GM19238 (cell line): ENCODE measurements at regions not wholly inside any gene's neighbourhood (a gene's known extent, or its start where the extent isn't known, plus 50 kb on each side); places are given as distances from the start of the nearest gene placed in this dataset.

Experiments used
- DNase-seq: peaks from one replicate; pipeline ENCODE4 v3.0.0; 2011; ENCODE audit warnings: low spot score; ENCODE audit not compliant: insufficient read length

DNA sequence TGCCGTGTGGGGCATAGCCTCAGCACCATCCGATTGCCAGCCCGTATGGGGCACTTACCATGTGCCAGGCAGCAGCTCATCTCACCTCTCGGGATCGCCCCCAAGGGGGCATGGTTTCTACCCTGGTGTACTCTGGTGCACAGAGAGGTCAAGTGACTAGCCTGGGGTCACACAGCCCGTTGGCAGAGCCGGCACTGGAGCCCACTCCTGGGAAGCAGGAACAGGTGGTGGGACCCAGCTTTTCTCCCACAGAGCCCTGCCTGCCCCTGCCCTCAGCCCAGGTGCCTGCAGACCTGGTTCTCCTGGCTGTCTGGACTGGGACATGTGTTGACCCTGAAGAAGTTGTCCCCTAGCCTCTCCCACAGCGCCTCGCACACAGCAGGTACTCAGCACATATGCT lies 141.8 kb upstream of the CIBAR2 start:
- DNase-seq = no peak

- DNase-seq = no peak
Measured at GRCh38 chr16:85254921-85255320, 142.6 kb upstream of the CIBAR2 start.

DNA sequence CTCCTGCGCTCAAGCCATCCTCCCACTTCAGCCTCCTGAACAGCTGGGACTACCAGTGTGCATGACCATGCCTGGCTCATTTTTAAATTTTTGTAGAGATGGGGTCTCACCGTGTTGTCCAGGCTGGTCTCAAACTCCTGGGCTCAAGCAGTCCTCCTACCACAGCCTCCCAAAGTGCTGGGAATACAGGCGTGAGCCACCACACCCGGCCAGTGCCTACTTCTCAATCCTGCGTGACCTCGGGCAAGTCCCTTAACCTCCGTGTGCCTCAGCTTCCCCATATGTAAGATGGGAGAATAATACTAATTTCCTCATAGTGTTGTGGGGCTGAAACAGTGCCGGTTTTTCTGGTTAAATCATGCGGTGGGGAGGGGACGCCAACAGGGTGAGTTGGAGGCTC lies 143.5 kb upstream of the CIBAR2 start:
- no peak for DNase-seq

- no peak for DNase-seq
Measured at GRCh38 chr16:85256190-85256739, 144.0 kb upstream of the CIBAR2 start.

DNA sequence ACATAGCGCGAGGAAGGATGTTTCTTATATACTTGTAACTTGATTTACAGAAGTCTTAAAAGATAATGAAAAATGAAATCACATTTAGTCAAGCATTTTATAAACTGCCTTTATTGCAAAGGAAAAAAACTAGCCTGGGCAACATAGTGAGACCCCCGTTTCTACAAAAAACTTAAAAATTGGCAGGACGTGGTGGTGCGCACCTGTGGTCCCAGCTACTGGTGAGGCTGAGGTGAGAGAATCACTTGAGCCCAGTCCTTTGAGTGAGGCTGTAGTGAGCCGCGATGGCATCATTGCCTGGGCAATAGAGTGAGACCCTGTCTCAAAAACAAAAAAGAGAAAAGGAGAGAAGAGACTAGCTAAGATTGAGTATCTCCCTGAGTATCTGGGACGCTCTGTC lies 145.2 kb upstream of the CIBAR2 start:
- DNase-seq = no peak

DNA sequence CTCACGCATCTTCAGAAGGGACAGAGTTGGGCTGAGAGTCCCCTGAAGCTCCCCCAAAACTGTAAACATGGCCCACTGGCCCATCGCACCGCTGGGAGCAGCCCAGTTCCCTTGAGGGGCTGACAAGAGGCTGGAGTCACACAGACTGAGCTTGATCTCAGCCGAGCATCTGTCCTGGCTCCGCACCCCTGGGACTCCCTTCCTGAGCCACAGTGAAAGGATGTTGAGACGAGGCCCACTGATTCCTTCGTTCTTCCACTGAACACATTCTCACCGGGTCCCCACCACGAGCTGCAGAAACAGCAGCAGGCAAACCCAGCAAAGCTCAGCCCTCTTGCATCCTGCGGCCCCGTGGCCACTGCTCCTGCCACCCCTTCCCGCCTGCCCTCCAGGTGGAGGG lies 145.9 kb upstream of the CIBAR2 start:
- no peak for DNase-seq

DNA sequence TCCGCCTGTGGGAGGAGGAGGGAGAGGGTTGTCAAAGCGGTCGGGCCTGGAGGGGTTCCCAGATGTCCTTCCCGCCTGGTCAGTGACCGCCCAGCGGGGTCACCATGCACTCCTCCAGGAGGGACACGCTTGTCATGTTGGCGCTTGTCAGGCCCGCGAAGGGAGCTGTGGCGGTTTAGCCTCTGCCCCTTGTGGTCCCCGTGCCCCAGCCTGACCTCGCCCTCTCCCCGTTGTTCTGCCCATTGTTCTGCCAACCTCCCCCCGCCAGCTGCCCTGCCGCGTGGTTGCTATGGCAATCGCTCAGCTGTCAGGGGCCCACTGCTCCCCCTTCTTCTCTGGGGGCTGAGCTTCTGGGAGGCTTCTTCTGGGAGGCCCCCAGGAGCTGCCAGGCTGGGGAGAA lies 146.4 kb upstream of the CIBAR2 start:
- DNase-seq = no peak

- DNase-seq = no peak
Measured at GRCh38 chr16:85259115-85259831, 147.0 kb upstream of the CIBAR2 start.

- no peak for DNase-seq
Measured at GRCh38 chr16:85259832-85260167, 147.5 kb upstream of the CIBAR2 start.

GRCh38 chr16:85261204-85261603 lies 148.9 kb upstream of the CIBAR2 start:
- DNase-seq = no peak

DNA sequence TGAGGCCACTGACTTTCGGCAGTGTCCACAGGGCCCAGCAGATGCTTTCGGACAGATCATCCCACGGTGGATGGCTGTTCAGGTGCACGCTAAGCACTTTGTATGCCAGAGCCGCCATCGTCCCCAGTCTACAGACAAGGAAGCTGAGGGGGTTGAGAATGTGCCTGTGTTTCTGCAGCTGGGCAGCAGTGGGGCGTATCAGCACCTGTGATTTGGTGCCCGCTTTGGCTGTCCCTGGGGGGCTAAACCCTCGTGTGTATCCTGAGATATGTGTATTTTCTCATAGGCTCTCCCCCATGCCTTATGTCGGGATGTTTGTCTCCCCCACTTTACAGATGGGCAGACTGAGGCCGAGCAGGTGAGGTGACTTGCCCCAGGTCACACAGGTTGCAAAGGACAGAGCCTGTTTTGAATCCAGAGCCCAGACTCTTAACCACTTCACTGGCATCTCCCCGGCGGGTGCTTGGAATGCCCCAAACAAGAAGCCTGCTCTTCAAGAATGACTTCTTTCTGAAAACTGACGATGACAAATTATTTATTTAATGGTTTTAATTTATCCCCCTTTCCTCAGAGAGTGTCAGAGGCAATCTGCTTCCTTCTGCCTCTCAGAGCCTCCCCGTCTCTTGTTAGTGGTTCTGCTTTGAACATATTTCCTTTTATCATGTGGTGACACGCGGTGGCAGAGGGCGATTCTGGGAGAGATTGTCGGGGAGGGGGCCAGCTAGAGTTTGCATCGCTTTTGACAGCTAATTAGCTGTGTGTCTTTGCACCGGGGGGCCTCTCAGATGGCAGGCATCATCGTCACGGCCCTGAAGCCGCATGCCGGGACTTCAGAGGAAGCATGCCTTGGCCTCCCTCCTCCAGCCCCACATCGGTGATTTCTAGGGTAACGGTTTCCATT lies 149.6 kb upstream of the CIBAR2 start:
- no peak for DNase-seq

- no peak for DNase-seq
Measured at GRCh38 chr16:85262558-85263238, 150.4 kb upstream of the CIBAR2 start.

GRCh38 chr16:85263239-85263585 lies 150.9 kb upstream of the CIBAR2 start:
- DNase-seq = no peak

- no peak for DNase-seq
Measured at GRCh38 chr16:85264752-85265151, 152.5 kb upstream of the CIBAR2 start.

GRCh38 chr16:85265161-85265784 lies 153.0 kb upstream of the CIBAR2 start:
- DNase-seq = no peak

DNA sequence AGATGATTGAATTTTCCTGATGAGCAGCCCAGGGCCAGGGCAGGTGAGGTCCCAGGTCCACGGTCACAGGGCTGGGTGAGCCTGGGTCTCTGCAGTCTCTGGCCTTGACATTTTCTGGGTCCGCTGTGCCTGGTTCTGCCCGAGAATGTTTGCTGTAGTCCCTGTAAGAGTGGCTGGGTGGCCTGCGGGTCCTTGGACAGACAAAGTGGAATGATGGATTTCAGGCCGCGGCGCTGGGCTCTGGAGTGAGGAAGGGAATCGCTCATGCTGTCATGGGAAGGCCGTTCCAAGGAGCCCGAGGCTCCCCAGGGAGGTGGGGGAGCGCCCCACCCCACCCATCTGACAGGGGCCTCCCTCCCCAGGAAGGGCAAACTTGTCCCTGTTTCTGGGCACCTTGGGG lies 153.5 kb upstream of the CIBAR2 start:
- no peak for DNase-seq

DNA sequence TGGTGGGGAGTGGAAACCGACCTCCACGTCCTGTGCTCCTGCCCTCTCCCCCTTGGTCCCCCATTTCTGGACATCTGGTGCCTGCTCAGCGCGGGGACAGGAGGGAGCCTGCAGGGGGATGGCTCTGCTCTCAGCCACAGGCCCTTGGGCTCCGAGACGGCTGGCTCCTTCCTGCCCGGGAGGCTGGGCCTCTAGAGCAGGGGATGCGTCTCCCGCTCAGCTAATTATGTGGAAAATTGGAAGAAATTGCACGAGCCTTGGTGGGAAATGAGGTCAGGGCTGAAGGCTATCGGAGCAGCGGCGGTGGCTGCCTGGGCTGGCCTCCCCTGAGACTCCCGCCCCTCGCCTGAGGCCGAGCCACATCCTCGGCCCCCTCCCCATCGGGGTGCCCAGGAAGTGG lies 154.6 kb upstream of the CIBAR2 start:
- DNase-seq = no peak

DNA sequence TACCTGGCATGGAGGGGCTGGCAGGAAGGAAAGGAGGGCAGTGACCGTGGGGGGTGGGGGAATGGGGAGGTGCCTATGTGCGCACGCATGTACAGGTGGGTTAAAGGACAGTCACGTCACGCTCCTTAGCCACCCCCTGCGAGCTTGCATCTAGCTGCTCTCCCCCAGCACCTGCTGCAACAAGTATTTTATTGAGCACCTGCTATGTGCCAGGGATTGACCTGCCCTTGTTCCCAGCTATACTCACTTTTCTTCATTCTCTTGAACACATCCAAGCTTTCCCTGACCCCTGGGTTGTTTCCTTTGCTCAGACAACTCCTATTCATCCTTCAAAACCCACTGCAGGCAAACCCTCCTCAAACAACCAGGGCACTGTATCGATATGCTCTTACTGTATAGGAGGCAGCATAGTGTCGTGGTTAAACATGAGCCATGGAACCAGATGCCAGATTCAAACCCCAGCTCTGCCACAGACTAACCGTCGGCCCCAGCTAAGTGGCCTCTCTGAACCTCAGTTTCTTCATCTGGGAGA lies 155.2 kb upstream of the CIBAR2 start:
- no peak for DNase-seq

GRCh38 chr16:85269165-85269564 lies 156.9 kb upstream of the CIBAR2 start:
- DNase-seq = no peak

DNA sequence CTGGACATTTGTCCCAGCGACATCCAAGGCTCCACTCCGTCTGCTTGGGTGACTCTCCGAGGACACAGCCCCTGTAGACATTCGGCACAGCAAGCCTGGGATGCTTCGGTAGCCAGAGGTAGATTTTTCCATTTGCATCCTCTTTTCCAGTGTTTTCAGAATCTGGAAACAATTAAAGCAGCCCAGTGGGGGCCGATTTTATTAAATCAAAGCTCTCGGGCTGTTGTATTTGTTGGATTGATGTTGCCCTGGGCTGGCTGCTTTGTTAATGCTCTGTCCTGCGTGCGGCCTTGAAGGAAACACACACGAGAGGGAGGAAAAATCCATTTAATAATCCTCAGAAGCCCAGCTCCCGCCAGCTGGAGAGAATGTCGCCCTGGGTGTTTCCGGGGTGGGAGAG lies 158.1 kb upstream of the CIBAR2 start:
- no peak for DNase-seq

GRCh38 chr16:85271198-85271597 lies 158.9 kb upstream of the CIBAR2 start:
- DNase-seq = no peak
